GM20431 (cell line): ENCODE measurements at regions not wholly inside any gene's neighbourhood (a gene's known extent, or its start where the extent isn't known, plus 50 kb on each side); places are given as distances from the start of the nearest gene placed in this dataset.
"Not testable (repeated sequence)": the region's sequence is repeated elsewhere in the genome, so short reads cannot be mapped to it uniquely, and the experiment has no call there.

Source experiments
- in situ Hi-C: fragments of 300-500 bp; cut with MseI, MboI; formaldehyde crosslinking; loops from one replicate; pipeline ENCODE4 v1.15.0; 2020; ENCODE audit warnings: low sequenced_read_pairs; ENCODE audit not compliant: unreplicated experiment

DNA sequence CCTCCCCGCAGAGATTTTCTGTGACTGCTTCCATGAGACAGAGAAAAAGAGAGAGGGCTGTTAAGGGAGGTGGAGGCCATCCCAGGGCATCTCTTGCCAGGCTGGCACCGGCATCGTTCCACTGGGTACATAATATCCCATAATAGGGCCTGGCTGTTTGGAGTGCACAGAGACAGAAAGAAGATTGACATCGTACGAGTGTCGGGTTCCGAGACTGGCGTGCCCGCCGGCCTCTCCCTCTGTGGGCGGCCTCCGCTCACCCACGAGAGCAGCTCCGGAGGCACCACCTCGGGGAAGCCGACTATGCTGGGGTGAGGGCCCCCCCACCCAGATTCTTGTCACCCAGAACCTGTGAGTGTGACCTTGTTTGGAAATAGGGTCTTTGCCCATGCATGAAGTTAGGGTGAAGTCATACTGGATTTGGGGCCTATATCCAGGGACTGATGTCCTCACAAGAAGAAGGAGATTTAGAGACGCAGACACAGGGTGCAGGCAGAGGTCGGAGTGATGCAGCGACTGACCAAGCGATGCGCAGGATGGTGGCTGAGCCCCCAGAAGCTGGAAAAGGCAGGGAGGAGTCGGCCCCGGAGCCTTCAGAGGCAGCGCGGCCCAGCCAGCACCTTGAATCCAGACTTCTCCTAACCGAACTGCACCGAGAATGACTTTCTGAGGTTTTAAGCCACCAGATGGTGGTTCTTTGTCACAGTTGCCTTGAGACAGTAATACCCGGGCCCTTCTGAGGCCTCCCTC is 101.8 kb upstream of the CIBAR2 start:
- in situ Hi-C loops: no loop called here

DNA sequence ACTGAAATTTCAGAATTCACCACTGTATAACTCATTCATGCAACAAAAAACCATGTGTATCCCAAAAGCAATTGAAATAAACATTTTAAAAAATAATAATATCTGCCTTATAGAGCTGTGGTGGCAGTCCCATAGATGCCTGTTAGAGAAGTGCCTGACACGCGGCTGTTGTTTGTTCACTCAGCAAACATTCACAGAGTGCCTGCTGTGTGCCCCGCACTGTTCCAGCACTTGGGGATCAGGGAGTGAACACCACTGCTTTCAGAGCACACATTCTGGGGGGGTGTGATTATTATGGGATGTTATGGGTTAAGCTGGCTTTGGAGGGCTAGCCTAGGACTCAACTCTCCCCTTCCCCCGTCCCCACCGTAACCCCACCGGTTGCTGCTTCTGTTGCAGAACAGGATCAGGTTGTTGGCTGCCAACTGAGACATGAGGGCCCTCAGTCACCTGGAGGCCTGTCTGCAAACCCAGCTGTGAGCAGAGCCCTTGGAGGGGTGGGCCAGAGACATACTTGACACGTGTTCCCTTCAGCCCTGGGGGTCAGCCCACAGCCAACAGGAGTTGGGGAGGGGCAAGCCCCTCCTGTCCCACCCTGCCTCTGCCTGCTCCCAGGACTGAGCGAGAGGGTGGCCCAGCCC is 103.3 kb upstream of the CIBAR2 start:
- in situ Hi-C loops: no loop called here

DNA sequence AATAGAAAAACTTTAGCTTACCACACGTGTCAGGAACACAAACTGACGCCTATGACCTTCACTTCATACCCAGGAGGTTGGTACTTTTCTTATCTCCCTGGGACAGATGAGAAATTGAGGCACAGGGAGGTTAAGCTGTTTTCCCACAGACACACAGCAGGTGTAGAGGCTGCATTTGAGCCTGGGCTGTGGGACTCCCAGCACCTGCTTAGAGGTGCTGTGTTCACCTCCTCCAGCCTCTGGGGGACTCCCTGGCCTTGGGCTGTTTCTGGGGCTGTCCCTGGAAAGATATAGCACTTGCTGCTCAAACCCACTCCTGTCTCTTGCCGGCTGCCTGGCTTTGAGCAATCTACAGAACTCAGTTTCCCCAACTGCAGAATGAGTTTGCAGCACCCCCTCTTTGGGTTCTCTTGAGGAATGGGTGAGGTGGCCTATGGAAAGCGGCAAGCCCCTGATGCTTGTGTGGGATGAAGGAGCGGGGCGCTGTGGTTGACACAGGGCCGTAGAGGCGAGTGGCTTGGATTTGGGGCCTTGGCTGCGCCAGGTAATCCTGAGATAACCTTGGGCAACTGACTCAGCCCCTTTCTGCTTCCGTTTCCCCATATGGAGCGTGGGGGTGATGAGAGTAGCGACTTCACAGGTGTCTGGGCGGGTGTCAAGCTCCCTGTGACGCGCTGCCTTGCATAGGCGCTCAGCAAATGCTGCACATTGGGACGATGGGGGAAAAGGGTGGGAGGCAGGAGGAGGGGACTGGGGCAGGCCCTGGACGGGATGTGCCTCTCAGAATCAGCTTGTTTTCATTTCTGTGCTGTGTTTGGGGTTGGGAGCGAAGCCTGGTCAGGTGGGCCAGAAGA is 104.5 kb upstream of the CIBAR2 start:
- in situ Hi-C loops: no loop called here

DNA sequence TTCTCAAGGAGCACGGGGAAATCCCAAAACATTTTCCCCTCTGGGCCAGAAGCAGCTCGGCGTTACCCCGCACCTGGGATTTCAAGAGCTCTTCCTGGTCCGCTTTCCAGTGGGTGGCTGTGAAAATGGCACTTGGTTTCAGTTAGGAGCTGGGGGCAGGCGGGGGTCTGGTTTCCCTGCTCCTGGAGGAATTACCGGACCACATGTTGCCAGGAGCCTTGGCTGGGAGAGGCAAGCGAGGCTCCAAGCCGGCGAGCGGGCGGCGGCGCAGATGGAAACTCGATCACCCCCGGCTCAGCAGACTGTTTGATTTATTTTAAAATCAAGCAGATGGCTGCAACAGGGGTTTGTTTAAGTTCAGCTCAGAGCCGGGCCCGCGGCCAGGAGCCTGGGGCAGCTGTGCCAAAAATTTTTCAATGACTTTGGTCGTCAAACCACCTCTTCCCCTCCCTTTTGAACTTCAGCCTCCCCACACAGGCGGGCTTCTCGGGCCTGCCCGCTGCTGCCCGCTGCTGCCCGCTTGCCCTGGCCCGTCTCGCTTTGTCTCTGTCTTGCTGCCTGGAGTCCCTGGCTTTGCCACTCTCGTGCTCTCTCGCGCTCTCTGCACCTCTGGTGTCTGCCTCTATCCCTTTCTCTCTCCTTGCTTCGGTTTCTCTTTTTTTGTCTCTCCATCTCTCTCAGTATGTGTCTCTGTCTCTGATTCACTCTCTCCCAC is 108.0 kb upstream of the CIBAR2 start:
- in situ Hi-C loops: no loop called here

DNA sequence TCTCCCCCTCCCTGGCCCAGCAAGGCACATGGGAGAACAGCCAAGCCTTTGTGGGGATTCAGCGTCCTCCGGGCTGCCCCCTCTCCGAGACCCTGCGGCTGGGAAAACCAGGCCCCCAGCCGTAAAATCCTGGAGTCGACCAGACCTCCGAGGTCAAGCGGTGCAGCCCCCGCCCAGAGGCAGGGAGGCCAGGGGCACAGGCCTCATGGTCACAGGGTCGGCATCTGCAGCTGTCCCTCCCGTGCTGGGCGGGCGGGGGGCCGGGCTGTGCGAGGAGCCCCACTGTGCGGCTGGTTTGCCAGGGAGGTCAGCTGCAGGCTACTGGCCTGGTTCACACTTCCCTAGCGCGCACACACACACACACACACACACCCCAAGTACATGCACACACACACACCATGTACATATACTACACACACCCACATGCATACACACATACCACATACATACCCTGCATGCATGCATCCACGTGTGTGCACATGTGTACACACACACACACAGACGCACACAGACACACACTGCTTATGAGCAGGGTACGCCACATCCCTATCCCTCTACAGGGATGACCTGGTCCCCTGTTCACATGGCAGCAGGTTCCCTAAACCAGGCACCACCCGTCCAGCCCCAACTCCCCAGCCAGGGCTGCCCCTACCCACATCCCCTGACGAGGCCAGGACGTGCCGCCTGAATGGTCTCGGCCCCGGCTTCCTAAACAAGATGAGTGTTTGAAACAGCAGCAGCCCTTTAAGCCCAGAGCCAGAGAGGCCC is 108.9 kb upstream of the CIBAR2 start:
- in situ Hi-C loops: no loop called here

DNA sequence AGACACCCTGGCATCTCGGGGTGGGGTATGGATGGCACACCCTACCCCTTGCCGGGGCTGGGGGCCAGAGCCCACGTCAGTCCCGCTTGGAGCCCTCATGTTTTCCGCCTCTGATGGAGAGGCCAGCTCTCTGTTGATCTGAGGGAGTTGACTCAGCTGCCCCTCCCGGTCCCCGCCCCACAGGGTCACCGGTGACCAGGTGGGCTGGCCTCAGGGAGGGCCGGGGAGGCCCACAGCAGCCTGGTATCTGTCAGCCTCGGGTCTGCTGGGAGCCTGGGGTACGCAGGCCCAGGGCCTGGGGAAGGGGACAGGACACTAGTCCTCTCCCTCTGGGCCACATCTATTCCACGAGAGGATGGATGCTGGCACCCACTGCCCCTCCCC is 109.5 kb upstream of the CIBAR2 start:
- in situ Hi-C loops: no loop called here

DNA sequence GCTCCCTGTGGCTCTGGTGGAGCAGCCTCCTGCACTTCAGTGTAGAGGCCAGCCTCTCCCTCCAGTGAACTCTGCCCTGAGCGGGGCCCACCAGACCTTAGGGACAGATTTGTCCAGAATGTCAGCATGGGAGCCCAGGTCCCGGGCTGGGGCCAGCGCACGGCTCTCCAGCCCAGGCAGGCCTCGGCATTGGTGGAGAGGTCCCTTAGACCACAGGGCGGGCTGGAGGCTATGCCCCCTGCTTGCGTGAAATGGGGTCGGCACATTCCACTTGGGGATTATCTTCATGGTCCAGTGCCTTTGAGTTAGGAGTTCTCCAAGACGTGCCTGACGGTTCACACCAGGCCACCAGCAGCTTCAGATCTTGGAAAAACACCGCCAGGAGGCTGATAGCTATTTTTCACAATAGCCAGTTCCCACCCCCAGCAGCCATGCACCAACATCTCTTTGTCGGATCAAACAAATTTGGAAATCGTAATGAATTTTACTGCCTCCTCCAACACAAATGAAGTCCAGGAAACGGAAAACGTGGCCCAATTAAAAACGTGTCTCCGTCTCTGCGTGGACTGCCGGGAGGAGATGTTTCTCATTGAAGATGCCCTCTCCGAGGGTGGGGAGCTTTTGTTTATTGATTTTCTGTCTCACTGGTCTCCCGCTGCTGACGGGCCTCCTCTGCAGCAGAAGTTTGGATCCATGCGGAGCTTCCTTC is 110.0 kb upstream of the CIBAR2 start:
- in situ Hi-C loops: no loop called here

DNA sequence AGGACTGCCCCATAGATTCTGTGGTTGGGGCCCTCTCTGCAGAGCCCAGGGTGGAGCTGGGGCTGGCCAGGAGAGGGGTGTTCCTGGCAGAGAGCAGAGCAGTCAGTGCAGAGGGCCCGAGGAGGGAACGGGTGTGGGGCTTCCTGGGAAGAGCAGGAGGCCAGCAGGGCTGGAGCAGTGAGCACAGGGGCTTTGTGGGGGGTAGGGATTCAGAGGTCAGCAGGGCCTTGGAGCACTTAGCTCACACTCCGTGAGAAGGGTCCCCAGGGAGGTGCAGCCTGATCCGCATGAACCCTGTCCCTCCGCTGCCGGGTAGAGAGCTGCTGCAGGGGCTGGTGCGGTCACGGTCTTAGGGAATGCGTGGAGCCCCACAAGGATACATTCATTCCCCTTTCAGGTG is 113.0 kb upstream of the CIBAR2 start:
- in situ Hi-C loops: no loop called here

DNA sequence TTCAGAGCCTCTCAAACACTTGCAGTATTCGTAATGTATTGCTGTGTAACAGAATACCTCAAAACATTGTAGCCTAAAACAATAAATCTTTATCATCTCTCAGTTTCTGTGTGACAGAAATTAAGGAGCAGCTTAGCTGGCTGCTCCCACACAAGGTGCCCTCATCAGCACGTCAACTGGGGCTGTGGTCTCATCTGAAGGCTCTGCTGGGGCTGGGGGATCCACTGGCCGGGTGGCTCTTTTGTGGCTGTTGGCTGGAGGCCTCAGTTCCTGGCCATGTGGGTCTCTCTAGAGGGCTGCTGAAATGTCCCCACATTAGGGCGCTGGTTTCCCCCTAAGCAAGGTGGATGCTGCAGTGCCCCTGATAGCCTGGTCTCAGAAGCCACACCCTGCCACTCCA is 113.4 kb upstream of the CIBAR2 start:
- in situ Hi-C loops: no loop called here

DNA sequence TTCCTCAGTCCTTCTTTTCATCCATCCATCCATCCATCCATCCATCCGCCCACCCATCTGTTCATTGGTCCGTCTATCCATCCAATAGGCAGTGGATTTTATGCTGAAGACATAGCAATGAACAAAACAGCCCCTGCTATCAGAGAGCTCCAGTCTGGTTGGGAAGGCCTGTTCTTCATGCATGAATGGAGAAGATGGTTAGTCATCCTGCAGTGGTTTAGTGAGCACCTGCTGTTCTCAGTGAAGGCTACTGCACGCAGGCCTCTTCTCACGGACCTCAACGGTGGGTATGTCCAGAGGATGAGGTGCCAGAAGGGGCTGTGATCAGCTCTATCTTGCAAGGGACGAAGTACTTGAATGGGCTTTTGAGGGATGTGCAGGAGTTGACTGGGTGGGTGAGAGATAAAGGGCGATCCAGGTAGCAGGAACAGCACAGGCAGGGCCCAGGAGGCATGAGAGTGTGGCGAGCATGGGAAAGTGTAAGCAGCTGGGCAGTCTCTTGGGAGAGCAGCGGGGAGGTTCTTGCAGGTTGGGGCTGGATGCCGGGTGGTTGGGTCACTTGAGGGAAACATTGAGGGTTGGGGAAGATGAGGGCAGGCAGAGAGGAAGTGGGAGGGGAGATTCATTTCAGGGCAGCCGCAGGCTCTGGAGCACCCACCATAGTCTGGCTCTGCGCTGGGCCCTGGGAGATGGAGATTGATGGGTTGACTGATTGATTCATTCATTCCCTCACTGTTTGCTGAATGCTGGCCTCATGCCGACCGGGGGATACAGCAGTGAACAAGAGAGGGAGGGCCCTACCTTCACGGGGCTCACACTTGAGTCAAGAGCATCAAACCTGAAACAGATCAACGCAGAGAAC is 115.0 kb upstream of the CIBAR2 start:
- in situ Hi-C loops: no loop called here

DNA sequence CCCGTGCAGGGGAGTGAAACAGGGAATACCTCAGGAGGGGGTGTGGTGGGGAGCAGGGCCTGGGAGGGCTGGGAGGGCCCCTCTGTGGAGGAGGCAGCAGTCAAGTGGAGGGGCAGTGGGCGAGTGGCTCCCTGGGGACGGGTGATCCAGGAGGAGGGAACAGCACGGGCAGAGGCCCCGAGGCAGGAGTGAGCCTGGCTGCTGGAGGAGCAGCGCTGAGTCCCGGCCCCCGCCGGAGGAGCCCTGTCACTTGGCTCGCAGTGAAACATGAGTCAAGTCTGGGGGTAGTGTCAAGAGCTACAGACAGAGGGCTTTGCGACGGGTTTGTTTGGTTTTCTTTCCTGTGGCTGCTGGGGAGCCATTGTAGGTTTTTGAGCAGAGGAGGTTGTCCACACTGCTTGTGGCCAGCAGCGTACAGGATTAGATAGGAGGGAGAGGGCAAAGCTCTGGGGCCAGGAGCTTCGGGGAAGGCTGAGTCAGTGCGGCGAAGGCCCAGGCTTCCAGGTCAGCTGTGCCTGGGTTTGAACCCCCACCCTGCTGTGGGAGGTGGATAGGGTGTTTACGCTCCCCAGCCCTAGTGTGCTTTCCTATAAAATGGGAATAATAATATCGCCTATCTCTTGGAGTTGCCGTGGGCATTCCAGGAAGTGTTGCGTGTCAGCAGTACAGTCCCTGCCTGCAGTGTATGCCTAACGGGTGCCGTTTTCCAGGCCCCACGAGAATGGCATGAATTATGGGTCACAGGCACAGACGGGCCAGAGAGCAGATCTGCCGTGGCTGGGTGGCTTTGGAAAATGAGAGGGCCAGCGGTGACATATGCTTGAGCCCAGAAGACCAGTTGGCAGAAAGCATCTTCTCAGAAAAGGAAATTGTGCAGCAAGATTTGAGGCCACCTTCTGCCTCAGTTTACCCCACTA is 115.9 kb upstream of the CIBAR2 start:
- in situ Hi-C loops: no loop called here

DNA sequence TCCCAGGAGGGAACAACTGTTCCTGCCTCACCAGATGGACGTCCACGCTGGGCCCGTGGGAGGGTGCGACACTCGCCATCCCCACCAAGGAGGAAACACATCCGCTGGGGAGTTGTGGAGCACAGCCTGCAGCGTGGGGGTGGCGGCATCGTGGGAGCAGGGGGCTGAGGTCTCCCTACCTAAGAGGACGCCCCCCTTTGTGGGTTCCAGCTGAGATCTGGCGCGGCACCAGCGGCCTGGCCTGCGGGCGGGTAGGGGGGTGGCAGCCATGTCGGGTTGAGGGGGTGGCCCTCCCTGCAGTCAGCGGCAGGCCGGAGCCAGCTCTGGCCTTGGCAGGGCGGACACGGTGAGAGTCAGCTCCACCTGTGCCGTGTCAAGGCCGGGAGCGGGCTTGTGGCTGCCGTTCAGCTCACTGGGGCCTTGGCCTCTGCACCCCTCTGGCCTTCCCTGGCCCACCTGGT is 116.7 kb upstream of the CIBAR2 start:
- in situ Hi-C loops: no loop called here

DNA sequence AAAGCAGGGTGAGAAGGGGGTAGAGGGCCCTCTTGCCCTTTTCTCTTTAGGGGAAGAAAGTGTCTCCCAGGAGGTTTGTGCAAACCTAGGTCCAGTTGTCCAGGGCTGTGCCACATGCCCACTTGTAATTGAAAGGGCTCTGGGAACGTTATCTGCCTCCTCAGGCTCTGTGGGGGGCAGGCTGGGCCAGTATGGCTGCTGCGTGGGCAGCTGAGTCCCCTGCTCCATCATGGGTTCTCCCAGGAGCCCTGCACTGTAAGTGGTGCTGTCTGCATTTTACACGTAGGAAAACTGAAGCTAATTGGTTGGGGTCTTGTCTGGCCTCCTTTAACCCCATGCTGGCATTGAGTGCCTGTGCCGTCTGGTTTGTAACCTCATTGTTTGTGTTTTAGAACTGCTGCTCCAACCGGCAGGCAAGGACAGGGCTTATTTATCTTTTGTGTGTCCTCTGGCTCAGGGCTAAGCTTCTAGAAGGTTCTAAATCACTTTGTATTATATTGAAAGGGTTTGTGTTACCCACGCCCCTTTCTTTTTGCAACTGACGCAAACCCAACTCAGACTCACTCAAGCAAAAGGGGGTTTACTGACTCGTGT is 117.7 kb upstream of the CIBAR2 start:
- in situ Hi-C loops: no loop called here

DNA sequence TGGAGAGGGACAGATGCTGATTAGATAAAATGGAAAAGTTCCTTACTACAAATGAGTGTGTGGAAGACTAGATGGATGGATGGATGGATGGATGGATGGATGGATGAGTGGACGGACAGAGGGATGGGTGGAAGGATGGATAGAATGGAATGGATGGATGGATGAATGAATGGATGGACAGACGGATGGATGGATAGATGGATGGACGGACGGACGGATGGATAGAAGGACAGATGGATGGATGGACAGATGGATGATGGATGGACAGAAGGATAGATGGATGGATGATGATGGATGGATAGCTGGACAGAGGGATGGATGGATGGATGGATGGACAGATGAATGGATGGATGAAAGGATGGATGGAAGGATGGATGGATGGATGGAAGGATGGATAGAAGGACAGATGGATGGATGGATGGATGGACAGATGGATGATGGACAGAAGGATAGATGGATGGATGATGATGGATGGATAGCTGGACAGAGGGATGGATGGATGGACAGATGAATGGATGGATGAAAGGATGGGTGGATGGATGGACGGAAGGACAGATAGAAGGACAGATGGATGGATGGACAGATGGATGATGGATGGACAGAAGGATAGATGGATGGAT is 118.6 kb upstream of the CIBAR2 start:
- in situ Hi-C loops: not testable (repeated sequence)

DNA sequence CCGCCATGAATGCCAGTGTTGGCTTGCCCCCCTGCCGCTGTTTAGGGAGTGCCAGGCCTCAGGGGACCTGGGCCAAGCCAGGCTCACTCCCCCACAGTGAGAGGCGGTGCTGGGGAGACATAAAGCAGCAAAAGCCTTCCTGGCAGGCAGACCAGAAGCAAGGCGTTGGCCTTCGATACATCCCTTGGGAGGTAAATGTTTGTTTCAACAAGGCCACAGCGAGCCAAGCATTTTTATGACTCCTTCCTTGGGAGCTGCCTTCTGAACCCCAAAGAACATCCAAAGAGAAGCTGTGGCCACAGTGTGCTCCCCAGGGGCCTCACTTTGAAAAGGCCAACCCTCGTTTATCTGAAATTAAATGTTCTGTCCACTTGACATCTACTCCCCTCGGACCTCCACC is 119.7 kb upstream of the CIBAR2 start:
- in situ Hi-C loops: no loop called here

DNA sequence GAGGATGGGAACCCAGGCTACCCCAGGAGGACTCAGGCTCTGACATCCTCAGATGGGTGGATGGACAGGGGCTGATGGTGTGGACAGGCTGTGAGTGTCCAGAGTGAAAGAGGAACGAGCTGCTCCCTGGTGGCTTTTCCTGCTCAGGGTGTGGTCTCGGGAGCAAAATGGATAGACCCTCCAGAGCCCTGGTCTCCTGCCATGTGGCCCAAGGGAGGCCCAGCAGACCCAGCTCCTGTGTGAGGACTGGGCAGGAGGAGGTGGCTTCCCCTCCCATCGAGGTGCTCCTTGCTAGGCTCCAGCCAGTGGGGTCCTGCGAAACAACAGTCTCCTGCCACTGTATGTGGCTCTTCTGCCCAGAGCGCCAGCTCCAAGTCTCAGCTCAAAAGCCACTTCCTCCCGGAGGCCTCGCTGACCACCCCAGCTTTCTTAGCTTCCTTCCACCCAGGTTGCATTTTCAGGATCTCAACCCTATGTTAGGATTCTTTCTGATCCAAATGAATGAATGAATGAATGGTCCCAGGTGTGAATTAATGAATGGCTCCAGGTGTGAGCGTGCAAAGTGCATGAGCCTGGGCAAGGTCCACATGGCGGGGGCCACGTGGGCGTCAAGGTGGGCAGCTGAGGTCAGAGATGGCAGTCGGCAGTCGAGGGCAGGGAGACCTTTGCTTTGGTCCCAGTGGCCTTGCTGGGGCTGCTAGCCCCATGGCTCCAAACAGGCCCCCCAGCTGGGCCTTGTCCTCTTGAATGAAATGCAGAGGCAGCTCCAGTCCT is 120.3 kb upstream of the CIBAR2 start:
- in situ Hi-C loops: no loop called here
